ENCODE measurements at regions not wholly inside any gene's neighbourhood (a gene's known extent, or its start where the extent isn't known, plus 50 kb on each side); places are given as distances from the start of the nearest gene placed in this dataset.

- TF ChIP-seq CTCF (IDR thresholded peaks at IDR 0.05) (no peak), EP300 (IDR thresholded peaks at IDR 0.05) (no peak), POLR2A (IDR thresholded peaks at IDR 0.05) (no peak)
Observed at GRCh38 chr17:36816907-36817288, 120.4 kb upstream of the LHX1 start.
